Esophagus squamous epithelium (tissue), 5 donors: ENCODE measurements at regions not wholly inside any gene's neighbourhood (a gene's known extent, or its start where the extent isn't known, plus 50 kb on each side); places are given as distances from the start of the nearest gene placed in this dataset.

Source experiments
- DNase-seq: peaks from one replicate; lab custom pipeline; 2025; lab: John Stamatoyannopoulos, UW
- H3K27ac ChIP-seq, 4 donors: fragments of 200-600 bp; sonication (generic); one replicate each; pipeline ENCODE4 v1.5.1; 2016 to 2019; ENCODE audit warnings: mild to moderate bottlenecking in 1 of 4
- H3K27me3 ChIP-seq, 4 donors: fragments of 200-600 bp; sonication (generic); 1 replicate in 3 of 4; 2 replicates in 1 of 4; pipeline versions ENCODE4 v1.5.1 to v1.6.0; 2017 to 2021; ENCODE audit warnings: antibody characterized with exemption in 1 of 4
- H3K36me3 ChIP-seq, 3 donors: fragments of 200-600 bp; sonication (generic); one replicate each; pipeline ENCODE4 v1.5.1; 2016 to 2019
- H3K4me1 ChIP-seq, 3 donors: fragments of 200-600 bp; sonication (generic); one replicate each; pipeline ENCODE4 v1.5.1; 2017 to 2019
- H3K4me3 ChIP-seq, 4 donors: fragments of 200-600 bp; sonication (generic); 1 replicate in 3 of 4; 2 replicates in 1 of 4; pipeline ENCODE4 v1.5.1; 2016 to 2019; ENCODE audit warnings: mild to moderate bottlenecking in 2 of 4, moderate library complexity in 1 of 4
- H3K9me3 ChIP-seq, 3 donors: fragments of 200-600 bp; sonication (generic); one replicate each; pipeline ENCODE4 v1.5.1; 2016 to 2019
- POLR2A ChIP-seq, 4 donors: fragments of 450-650 bp; IDR thresholded peaks; one replicate each; pipeline ENCODE4 v1.6.1; 2017; ENCODE audit warnings: antibody characterized with exemption in 4 of 4, mild to moderate bottlenecking in 4 of 4, moderate library complexity in 3 of 4
- WGBS, 2 donors: methylation state at CpG; one replicate each; pipeline ENCODE4 v1.1.5; 2018; 5-methylcytosine and 5-hydroxymethylcytosine counted together
- intact Hi-C: fragments of 100-400 bp; cut with DNase I; formaldehyde crosslinking; loops from one replicate; pipeline ENCODE4 v1.15.0; 2022
- TF ChIP-seq, protein P1 (sequence below), 6 experiments: fragments of 450-650 bp in 4 of 6; fragments of 200-600 bp in 2 of 6; sonication (generic) in 2 of 6; IDR thresholded peaks; one replicate each; pipeline ENCODE4 v1.5.1; 2016 to 2019; ENCODE audit warnings: antibody characterized with exemption in 6 of 6, mild to moderate bottlenecking in 4 of 6, moderate library complexity in 4 of 6
- donor health status: DM: yes; HTN: yes; CAD: no.

DNA sequence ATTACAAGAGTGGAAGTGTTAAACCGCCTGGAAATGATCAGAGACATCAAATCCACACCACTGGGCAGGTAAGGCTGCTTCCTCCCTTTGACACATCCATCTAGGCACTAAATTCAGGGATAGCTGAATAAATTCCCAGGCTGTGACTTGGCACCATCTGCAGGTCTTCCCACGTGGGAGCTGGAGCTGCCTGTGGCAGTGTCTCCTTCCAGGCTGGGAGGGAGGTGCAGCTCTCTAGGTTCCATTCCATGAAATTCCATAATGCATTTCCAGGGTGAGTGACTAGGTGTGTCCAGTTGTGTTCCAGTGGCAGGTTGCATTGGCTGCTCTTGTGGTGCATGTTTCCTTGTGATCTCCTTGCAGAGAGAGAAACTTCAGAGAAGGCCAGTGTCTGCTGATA lies 188.9 kb upstream of the CXCR4 start:
- 49 to 72% methylated on average over 2 of the region's 2 CpGs for WGBS, 2 donors
- no peaks in the 10 kb centered on the region for H3K9me3 ChIP-seq
- no peaks in the 10 kb centered on the region for H3K36me3 ChIP-seq

DNA sequence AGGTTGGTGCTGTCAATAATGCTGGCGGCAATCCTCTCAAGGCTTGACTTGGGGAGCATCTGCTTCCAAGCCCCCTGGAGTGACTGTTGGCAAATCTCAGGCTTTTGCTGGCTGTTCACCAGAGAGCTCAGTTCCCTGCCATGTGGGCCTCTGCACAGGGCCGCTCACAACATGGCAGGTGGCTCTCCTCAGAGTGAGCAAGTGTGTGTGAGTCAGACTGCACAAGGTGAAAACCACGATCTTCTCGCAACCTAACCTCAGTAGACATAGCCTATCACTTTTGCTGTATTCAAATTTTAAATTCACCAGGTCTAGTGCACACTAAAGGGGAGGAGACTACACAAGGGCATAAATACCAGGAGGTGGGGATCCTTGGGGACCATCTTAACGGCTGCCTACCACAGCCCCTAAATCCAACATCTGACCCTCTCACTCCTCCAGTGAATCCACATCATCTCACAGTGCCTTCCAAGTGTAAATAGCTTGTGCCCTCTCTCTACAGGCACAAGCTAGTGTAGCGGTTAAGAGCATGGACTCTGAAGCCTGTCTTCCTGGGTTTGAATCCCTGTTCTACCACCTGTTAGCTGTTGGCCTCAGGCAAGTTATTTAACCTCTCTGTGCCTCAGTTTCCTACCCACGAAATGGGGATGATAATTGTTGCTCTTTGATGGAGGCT lies 187.7 kb upstream of the CXCR4 start:
- Histone ChIP-seq H3K27ac (no peak overlapping the region), H3K27me3 (no peaks in the 10 kb centered on the region), H3K4me1 (no peaks in the 10 kb centered on the region), H3K4me3 (no peak overlapping the region), H3K36me3 (no peaks in the 10 kb centered on the region), H3K9me3 (no peaks in the 10 kb centered on the region)
- no peak for DNase-seq
- WGBS, 2 donors: 74 to 77% methylated on average over 6 to 7 of the region's 7 CpGs
- intact Hi-C loops: no loop called here
- TF ChIP-seq, protein P1, sequence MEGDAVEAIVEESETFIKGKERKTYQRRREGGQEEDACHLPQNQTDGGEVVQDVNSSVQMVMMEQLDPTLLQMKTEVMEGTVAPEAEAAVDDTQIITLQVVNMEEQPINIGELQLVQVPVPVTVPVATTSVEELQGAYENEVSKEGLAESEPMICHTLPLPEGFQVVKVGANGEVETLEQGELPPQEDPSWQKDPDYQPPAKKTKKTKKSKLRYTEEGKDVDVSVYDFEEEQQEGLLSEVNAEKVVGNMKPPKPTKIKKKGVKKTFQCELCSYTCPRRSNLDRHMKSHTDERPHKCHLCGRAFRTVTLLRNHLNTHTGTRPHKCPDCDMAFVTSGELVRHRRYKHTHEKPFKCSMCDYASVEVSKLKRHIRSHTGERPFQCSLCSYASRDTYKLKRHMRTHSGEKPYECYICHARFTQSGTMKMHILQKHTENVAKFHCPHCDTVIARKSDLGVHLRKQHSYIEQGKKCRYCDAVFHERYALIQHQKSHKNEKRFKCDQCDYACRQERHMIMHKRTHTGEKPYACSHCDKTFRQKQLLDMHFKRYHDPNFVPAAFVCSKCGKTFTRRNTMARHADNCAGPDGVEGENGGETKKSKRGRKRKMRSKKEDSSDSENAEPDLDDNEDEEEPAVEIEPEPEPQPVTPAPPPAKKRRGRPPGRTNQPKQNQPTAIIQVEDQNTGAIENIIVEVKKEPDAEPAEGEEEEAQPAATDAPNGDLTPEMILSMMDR (IDR thresholded peaks at IDR 0.05): no peak
- no peak for TF ChIP-seq POLR2A (IDR thresholded peaks at IDR 0.05)

More for the DNA sequence above, 188.9 kb upstream of the CXCR4 start:
- DNase-seq: no peak
- Histone ChIP-seq H3K4me1 (no peaks in the 10 kb centered on the region), H3K27ac (no peak overlapping the region), H3K4me3 (no peak overlapping the region), H3K27me3 (no peaks in the 10 kb centered on the region)
- intact Hi-C loops: no loop called here
- TF ChIP-seq, protein P1 (IDR thresholded peaks at IDR 0.05): no peak
- TF ChIP-seq POLR2A (IDR thresholded peaks at IDR 0.05): no peak

DNA sequence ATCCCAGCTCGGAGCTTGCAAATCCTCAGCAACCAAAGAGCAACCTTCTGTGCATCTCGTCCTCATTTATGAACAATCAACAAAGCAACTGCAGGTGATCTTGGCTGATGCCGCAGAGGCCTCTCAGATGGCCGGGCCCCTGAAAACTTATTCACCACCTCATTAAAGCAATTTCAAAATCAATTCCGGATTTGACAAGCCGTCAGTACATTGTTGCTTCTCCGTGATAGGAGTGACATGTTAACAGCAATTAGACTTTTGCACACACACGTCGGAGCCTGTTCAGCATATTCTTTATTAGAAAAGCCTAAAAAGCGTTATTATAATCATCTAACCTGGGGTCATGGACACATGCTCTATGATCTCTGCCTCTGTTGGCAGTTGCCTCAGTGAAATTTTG lies 183.1 kb upstream of the CXCR4 start:
- intact Hi-C loops: no loop called here
- no peak for DNase-seq
- Histone ChIP-seq H3K9me3 (no peaks in the 10 kb centered on the region), H3K27me3 (no peaks in the 10 kb centered on the region), H3K36me3 (no peaks in the 10 kb centered on the region), H3K4me3 (no peak overlapping the region), H3K27ac (no peak overlapping the region), H3K4me1 (no peaks in the 10 kb centered on the region)
- 68 to 83% methylated on average over 10 of the region's 10 CpGs for WGBS, 2 donors
- TF ChIP-seq POLR2A (IDR thresholded peaks at IDR 0.05): no peak
- TF ChIP-seq, protein P1 (IDR thresholded peaks at IDR 0.05): no peak

DNA sequence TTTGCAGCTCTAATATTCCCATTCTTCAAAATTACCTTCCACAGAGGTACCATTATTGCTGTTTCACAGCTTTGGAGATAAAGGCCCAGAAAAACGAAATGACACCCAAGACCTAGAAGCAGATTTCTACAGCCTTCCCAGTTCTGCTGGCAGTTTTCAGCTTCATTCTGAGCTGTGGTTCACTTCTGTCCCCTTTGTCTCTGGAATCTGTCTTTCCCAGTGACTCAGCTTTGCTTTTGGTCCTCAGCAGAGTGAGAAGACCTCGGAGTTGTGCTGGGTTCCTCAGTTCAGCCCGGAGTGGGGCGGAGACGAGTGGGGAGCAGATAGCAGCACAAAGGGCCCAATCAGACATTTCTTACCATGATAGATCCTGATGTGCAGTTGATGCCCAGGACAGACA lies 180.7 kb upstream of the CXCR4 start:
- no peak overlapping the region for H3K27ac ChIP-seq
- no peak for DNase-seq
- H3K4me1 ChIP-seq: no peaks in the 10 kb centered on the region
- H3K9me3 ChIP-seq: no peaks in the 10 kb centered on the region
- no peaks in the 10 kb centered on the region for H3K27me3 ChIP-seq
- H3K36me3 ChIP-seq: no peaks in the 10 kb centered on the region
- H3K4me3 ChIP-seq: no peak overlapping the region
- intact Hi-C loops: no loop called here
- WGBS, 2 donors: 79 to 93% methylated on average over 1 to 5 of the region's 5 CpGs
- TF ChIP-seq, protein P1 (IDR thresholded peaks at IDR 0.05): no peak
- TF ChIP-seq POLR2A (IDR thresholded peaks at IDR 0.05): no peak

DNA sequence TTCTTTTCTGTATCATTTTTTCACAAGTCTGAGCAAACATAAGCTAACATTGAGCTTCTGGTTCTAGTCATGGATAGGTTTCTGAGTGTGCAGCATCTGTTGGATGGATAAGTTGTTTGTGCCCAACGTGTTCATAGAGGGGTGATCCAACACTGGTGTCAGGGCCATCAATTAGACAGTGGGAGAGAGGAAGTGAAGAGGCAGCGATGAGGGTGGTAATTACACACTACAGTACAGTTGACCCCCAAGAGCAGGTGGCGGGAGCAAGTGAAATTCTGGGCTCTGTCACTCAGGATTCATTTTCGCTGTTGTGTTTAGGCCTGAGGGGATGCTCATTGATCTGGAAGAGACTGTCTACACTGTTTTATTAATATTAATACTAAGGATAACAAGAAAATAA lies 180.0 kb upstream of the CXCR4 start:
- no peak overlapping the region for H3K27ac ChIP-seq
- 83 to 91% methylated on average over 4 of the region's 4 CpGs for WGBS, 2 donors
- no peak for TF ChIP-seq POLR2A (IDR thresholded peaks at IDR 0.05)
- TF ChIP-seq, protein P1 (IDR thresholded peaks at IDR 0.05): no peak
- H3K4me3 ChIP-seq: no peak overlapping the region
- DNase-seq: no peak
- no peaks in the 10 kb centered on the region for H3K36me3 ChIP-seq
- H3K4me1 ChIP-seq: no peaks in the 10 kb centered on the region
- intact Hi-C loops: no loop called here
- no peaks in the 10 kb centered on the region for H3K27me3 ChIP-seq
- H3K9me3 ChIP-seq: no peaks in the 10 kb centered on the region
